ENCODE measurements at regions not wholly inside any gene's neighbourhood (a gene's known extent, or its start where the extent isn't known, plus 50 kb on each side); places are given as distances from the start of the nearest gene placed in this dataset.

DNA sequence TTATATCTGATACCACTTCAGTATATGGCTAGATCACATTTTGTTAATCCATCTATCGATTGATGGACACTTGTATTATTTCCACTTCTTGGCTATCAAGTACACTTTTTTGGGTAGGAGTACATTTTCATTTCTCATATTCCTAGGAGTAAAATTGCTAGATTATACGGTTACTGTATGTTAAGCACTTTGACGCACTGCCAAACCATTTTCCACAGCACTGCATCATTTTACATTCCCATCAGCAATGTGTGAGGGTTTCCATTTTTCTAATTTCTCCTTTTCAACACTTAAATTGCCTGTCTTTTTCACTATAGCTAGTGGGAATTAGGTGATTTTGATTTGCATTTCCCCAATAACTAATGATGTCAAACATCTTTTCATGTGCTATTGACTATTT, 179.3 kb upstream of the B3GAT1 start:
- TF ChIP-seq, protein P1, sequence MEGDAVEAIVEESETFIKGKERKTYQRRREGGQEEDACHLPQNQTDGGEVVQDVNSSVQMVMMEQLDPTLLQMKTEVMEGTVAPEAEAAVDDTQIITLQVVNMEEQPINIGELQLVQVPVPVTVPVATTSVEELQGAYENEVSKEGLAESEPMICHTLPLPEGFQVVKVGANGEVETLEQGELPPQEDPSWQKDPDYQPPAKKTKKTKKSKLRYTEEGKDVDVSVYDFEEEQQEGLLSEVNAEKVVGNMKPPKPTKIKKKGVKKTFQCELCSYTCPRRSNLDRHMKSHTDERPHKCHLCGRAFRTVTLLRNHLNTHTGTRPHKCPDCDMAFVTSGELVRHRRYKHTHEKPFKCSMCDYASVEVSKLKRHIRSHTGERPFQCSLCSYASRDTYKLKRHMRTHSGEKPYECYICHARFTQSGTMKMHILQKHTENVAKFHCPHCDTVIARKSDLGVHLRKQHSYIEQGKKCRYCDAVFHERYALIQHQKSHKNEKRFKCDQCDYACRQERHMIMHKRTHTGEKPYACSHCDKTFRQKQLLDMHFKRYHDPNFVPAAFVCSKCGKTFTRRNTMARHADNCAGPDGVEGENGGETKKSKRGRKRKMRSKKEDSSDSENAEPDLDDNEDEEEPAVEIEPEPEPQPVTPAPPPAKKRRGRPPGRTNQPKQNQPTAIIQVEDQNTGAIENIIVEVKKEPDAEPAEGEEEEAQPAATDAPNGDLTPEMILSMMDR (conservative IDR thresholded peaks at IDR 0.05), result no peak
- no peak for TF ChIP-seq EZH2 (IDR thresholded peaks at IDR 0.05; ENCODE audit: low read depth)
